GM18861 (cell line): ENCODE measurements at regions not wholly inside any gene's neighbourhood (a gene's known extent, or its start where the extent isn't known, plus 50 kb on each side); places are given as distances from the start of the nearest gene placed in this dataset.

Experiments used
- ATAC-seq: cut with Tn5 transposase; IDR thresholded peaks from one replicate; pipeline ENCODE4 v1.9.1; 2021; ENCODE audit not compliant: unreplicated experiment

DNA sequence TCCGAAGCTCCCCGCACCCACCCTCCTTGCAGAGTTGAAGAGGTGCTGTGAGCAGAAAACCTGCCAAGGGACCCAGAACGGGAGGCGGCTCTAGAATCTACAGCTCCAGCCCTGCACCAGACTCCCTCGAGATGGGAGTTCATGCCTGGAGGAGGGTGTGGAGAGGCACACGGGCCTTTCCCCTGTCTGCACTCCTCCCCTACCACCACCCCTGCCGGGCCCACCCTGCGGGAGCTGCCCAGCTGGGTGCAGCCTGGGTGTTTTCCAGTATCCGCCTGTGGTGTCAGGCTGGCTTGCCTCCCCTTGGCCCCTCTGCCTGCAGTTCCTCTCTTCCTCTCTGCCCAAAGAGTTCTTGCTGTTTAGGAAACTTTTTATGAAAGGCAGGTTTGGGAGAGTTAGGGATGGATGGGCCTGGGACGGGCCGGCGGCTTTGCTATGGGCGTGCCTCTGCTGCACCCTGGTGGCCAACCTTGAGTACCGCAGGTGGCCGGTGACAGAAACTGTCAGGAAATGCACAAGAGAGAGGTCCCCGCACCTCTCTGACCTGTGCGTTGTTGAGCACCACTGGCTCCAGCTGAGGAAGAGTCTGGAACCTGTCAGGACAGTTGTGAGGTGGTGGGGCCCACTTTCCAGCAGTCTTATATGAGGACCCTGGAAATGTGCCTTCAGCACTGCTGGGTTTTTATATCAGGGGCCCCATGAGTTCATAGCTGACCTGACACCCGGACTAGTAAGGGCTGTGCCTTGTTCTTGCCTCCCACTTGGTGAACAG is 354.1 kb downstream of the SEC14L1 start:
- ATAC-seq = no peak

DNA sequence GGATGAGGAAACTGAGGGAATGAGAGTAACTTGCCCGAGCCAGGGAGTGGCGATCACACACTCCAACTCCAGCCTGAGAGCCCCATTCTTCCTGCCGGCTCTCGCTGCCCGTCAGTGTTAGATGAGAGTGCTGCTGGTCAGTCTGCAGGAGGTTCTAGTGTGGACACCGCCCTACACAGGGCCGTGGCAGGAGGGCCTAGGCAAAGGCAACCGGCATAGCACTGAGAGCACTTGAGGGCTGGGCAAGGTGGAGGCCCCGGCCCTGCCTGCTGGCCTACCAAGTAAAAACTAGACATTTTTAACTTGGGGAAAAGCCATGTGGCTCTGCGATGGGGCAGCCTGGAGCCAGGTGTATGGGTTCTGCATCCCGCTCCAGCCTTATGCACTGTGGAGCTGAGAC is 354.8 kb downstream of the SEC14L1 start:
- no peak for ATAC-seq

DNA sequence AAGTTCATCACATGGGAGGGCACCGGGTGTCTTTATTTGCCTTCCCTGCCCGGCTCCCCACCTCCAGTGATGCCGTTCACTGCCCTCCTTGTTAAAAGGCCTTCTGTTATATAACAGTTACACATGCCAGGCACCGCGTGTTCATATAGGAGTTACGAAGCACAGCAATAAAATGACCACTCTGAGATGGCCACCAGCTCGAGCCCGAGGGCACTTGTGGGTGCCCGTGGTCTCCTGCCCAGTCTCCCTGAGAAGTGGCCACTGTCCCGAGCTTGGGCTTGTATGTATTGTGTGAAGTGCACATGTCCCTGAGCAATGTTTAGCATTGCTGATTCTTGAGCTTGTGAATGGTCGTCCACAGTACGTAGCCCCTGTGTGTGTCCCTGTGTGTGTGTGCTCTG is 355.6 kb downstream of the SEC14L1 start:
- ATAC-seq = no peak

DNA sequence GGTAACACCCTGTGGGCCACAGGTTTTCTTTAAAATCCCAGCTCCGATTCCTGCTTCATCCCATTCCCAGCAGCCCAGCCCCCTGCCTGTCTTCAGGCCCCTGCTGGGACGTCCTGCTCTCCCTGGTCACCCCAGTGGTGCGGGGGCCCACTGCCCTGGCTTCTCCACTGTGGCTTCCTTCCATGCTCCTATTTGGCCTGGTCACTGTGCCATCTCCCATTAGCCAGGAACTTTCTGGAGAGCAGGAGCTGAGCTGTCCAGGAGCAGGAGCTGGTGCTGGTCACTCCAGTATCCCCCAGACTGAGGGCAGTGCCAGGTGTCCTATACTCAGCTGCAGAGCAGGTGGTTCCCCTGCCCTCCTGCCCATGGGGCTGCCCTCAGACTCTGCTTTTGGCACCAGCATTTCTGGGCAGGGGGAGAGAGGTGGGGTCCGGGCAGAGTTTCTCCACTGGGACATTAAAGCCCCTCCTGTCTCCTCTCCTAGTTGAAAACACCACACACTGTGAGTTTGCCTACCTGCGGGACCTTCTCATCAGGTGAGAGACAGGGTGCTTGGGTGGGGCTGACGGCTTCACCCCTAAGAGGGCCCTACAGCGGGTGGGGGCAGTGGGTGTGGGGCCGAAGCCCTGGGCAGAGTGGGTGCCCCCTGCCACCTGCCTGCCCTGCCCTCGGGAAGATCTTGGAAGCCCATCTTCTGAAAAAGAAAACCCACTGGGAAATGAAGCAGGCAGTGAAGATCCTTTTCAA is 356.2 kb downstream of the SEC14L1 start:
- no peak for ATAC-seq

DNA sequence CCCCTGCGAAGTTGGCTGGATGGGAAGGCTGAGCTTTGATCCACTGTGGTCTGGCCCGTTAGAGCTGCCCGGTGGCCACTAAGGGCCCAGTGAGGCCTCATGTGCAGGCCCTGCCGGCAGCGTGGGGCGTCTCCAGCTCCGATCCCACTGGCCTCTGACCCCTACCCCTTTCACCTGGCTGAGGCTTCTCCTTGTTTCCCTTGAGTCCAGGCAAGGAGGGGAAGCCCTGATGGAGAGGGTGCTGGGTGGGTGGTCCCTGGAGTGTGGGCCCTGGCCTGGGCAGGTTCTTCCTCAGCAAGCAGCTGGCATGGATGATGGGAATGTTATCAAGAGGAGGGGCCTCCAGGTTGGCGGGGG is 356.8 kb downstream of the SEC14L1 start:
- ATAC-seq = no peak

DNA sequence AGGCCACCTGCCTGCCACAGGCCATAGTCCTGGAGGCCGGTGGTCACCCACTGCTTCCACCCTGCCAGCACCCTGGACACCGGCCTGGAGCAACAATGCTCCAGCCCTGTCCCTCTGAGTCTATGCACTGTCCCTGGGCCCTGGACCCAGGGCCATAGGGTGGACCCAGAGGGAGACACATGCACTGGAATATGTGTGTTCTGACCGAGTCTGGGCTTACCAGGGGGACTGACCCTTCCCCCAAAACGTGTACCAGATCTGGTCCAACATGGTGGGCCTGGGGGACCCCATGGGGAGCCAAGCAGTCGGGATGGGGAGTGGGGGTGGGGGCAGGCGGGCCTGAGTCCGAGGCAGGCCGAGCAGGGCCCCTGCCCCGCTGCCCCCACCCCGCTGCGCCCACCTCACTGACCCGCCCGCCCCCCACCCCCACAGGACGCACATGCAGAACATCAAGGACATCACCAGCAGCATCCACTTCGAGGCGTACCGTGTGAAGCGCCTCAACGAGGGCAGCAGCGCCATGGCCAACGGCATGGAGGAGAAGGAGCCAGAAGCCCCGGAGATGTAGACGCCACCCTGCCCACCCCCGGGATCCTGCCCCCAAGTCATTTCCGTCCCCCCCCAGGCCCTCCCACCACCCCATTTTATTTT is 357.4 kb downstream of the SEC14L1 start:
- ATAC-seq = no peak

DNA sequence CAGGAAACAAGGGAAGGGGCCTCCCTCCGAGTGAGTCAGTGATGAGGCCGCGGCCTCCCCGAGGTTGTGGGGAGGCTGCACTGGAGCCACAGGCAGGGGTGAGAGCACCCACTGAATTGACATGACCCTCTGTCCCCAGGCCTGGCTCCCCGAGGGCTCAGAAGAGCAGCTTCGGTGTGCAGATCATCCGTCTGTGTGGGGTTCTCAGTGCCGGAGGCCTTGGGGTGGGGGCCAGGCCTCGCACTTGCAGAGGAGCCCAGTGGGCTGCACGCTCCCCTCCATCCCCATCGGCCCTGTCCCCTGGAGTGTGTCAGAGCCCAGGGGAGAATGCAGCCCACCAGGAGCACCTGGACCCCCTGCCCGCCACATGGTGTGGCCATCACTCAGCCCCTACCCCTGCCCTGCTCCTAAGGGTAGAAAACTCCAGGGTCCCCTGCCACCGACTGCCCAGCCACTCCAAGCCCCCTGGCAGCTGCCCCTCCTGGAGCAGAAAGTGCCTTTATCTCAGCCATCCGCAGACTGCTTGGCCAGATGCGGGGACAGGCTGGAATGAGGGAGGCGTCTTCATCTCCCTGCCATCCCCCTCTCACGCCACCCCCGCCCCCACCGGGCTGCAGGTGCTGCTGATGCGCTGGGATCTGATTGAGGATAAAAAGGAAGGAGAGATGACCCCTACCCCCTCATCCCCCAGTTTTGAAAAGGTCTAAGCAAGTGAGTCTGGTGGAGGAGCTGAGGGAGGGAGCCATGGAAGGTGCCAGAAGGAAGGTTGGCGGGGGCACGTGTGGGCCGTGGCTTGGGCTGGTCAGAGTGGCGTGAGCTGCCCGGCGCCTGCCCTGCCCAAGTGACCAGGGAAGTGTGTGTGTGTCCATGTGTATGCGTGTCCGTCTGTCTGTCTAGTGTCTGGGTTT is 358.3 kb downstream of the SEC14L1 start:
- no peak for ATAC-seq

DNA sequence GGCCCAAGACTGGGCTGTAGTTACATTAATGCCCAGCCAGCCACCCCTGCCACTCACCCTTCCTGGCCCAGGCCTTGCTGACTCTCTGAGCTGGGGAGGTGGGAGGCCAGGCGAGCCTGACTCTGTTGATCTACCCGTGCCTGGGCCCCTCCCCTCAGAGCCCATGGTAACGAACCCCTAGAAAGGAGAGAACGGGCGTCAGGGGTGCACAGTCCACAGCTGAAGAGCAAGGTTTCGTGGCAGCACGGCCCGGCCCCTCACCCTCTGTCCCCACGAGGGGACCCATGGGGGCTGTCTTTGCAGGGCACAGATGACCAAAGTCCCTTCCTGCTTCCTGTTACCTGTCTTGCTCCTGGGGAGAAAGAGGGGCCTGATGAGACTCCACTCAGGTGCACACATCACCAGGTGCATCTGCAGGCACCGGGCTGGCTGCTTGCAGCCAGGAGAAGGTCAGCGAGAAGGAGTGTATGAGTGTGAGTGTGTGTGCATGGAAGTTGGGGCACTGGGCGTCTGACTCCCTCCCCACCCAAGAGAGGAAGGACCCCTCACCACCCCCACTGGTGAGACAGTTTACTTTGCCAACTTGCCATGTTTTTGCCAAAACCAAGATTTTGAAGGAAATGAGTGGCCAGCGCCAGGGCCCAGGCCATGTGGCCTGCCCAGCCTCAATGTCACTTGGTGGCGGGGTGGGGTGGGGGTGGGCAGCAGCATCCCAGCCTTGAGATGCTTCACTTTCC is 359.1 kb downstream of the SEC14L1 start:
- no peak for ATAC-seq

DNA sequence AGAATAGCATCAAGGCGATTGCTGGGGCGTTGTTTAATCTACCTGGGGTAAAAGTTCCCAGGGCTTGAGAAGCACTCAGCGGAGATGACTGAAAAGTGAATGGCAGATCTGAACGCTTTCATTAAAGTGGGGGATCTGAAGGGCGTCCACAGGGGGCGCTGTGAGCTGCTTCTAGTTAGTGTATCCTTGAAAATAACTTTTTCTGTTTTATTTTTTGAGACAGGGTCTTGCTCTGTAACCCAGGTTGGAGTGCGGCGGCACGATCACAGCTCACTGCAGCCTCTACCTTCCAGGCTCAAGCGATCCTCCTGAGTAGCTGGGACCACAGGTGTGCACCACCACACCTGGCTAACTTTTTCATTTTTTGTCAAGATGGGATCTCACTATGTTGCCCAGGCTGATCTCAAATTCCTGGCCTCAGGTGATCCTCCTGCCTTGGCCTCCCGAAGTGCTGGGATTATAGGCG is 360.4 kb downstream of the SEC14L1 start:
- no peak for ATAC-seq

DNA sequence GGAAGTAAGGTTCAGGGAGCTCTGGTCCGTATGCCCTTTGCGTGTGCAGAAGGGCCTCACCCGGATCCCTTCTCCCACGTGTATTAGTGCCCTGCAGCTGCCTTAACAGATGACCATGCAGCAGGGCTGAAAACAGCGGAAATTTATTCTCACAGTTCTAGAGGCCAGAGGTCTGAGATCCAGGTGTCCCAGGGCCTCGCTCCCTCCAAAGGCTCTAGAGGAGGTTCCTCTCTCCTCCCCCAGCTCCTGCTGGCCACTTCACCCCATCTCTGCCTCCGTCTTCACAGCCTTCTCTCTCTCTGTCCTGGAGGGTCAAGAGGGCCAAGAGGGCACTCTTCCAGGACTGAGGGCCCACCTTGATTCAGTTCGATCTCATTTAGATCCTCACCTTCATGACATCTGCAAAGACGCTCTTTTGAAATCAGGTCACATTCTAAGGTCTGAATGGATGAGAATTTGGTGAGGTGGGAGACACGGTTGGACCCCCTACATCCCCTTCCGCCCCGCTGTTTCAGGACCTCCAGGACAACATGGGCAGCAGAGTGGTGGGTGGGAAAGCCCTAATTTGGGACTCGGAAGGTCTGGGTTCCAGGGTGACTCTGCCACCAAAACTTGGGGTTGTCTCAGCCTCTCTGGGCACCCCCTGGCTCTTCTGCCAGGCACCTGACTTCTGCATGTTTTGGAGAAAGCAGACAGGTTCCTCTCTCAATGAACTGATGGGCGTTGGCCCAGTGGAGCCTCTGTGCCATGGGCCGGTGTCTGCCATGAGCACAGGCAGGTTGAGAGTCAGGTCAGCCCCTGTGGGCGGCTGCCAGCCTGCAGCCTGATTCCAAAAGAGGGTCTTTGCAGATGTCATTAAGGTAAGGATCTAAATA is 361.2 kb downstream of the SEC14L1 start:
- no peak for ATAC-seq

DNA sequence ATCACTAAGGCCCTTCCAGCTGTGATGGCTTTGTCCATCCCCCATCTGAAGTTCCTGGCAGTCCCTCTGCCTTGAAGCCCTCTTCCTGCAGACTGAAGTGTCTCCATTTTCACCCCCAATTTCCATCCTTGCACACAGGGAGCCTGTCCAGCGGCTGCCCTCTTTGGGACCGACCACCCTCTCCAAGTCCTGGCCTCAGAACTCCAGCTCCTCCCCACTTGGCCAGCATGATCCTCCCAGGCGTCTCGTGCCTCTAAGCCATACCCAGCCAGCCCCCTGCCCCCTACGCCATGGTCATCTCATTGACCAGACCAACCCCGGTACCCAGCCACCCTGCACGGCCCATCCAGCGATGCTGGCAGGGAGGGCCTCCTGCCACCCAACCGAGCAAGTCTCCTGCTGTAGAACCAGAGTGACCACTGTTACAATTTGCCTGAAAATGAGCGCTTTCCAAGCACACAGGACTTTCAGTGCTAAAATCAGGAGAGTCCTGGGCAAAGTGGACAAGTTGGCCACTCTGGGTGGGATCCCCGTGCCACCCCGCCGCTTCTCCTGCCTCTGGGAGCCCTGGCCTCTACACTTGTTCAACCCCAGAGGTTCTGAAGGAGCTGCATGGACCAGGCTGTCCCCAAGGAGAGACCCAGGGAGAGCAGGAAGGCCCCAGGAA is 362.0 kb downstream of the SEC14L1 start:
- no peak for ATAC-seq

DNA sequence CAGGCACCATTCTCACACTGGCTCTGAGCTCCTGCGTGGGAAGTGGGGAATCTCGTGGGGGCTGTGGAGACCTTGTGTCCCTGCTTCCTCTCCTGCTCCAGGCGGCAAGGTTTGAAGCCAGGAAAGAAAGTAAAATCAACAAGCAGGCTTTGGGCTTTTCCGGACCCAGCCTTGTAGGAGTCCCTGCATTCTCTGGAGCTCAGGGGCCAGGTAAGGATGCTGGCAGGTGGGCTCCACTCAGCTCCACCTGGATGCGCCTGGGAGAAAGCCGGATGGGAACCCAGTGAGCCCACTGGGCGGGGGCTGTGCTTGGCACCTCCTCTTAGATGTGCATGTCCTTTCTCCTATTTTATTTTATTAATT is 362.5 kb downstream of the SEC14L1 start:
- no peak for ATAC-seq

DNA sequence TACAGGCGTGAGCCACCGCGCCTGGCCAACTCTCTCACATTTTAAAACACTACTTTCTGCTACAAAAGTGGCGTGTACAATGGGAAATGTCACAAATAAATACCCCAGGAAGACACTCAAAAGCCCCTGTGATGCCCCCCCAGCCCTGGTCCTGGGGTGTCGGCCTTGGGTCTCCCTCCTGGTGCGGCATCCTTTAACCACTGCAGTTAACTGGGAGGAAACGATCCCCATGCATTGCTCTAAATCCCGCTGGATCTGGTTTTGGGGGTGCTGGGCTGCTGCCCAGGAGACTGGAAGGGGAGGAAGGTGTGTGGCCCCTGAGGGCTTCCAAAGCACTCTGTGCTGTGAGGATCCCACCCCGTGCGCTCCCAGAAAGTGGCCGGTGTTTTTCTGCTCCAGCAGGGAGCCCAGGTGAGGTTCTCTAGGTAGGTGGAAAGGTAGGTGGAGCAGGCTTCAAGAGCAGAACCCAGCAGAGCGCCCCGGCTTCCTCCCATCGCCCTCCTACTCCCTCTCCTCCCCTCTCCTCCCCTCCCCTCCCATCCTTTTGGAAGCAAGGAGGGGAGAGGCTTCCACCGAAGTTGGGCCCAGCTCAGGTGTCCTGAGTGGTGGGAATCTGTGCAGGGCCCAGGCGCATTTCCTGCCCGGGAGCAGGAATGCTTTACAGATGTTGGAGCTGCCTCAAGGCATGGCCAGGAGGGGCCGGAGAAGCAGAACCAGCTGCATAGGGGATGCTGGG is 363.3 kb downstream of the SEC14L1 start:
- no peak for ATAC-seq

DNA sequence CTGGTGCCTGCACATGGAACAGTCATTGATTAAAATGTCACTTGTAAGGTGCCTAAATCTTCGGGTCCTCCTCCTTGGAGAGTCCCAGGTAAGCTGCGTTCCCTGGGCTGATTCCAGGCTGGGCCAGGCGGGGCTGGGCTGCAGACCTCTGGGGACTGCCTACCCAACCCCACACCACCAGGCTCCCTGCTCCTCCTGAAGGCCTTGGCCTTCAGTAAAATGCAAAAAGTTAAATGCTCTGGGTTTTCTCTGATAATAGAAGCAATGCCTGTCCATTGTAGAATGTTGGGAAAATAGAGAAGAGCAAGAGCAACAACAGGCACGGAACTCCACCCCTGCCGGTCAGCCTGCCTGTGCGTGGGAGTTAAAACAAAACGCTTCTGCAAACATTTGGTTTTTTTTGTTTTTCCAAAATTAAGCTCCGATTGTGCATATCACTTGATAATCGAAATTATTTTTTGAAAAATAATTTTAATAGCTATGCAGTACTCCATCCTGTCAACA is 363.9 kb downstream of the SEC14L1 start:
- no peak for ATAC-seq

DNA sequence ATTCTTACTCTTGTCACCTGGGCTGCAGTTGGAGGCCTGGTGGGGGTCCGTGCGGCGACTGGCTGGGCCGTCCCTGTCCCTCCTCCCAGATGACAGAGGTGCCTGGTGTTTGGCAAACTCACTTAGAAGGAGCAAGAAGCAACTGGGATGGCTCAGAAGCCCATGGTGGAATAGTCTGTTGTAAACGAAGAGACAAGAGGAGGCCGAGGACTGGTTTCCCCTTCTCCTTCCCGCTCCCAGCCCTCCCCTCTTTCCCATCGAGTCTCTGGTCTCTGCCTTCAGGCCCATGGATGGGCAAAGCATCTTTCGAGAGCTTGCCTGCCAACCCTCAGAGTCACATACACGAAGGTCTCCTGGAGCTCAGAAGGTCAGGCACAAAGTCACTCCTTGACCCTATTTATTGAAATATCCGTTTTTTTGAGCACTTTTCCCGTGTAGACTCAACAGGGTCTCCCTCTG is 364.4 kb downstream of the SEC14L1 start:
- ATAC-seq = no peak

DNA sequence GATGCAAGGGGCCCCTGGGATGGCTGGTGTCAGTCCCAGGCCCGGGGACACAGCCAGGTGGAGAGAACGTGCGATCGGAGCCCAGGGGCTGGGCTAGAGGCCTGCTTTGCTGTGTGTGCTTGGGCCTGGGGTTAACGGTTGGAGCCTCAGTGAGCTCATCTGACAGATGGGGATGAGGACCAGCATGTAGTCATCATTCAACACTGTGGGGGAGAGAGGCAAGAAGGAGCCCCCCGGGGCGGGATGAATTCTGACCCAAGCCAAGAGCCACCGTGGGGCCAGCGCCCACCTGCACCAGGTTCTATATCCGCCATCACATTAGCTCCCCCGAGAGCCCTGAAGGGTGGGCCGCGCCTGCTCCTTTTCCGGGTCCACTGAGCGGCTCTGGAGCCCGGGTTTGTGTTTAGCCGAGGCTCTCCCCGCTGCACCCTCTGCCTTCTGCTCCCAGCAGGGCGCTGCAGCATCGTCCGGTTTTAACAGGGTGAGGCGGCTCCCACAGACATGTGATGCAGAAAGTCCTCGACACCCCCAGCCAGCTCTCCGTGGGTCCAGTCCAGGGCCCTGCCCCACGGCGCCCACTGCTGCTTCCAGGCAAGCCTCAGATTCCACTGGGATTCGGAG is 365.7 kb downstream of the SEC14L1 start:
- no peak for ATAC-seq

DNA sequence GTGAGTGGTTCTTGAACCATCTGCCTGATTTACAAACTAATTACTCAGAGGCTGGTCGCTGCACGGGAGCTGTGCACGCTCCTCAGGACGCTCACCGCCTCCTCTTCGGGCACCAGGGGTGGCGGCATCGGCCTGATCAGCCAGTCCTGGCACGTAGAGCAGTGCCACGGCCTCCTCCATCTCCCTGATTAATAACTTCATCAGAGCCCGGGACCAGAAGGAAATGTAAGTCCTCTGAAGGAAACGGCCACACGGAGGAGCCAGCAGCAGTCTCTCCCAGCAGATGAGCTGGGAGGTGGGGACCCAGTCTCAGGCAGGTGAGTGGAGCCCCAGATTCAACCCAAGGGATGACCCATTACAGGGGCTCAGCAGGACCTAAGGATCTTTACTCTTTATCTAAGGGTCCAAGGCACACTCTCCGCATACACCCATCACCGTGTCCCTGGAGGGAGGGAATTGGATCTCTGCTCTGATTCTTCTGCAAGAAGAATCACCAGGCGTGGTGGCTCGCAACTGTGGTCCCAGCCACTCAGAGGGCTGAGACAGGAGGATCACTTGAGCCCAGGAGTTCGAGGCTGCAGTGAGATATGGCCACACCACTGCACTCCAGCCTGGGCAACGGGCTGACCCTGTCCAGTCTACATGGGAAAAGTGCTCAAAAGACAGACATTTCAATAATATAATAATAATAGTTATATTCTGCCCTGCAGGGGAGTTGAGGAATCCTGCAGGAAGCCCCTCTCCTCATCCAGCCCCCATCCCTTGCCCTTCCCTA is 366.5 kb downstream of the SEC14L1 start:
- no peak for ATAC-seq
